GM12874 (cell line): ENCODE measurements at regions not wholly inside any gene's neighbourhood (a gene's known extent, or its start where the extent isn't known, plus 50 kb on each side); places are given as distances from the start of the nearest gene placed in this dataset.

ENCODE experiments used
- CTCF ChIP-seq: IDR thresholded peaks from 2 replicates; pipeline ENCODE4 v1.5.1; 2011; ENCODE audit warnings: low read depth, mild to moderate bottlenecking, control low read depth, low read length, moderate library complexity; ENCODE audit not compliant: insufficient read depth

GRCh38 chr5:136674178-136674577 is 308.8 kb upstream of the TRPC7 start:
- no peak for TF ChIP-seq CTCF

- no peak for TF ChIP-seq CTCF
These were observed 302.4 kb upstream of the TRPC7 start for GRCh38 chr5:136667789-136668188.

GRCh38 chr5:136666970-136667620 is 301.8 kb upstream of the TRPC7 start:
- TF ChIP-seq CTCF: no peak

GRCh38 chr5:136665331-136665730 is 300.0 kb upstream of the TRPC7 start:
- no peak for TF ChIP-seq CTCF

GRCh38 chr5:136661026-136661425 is 295.7 kb upstream of the TRPC7 start:
- no peak for TF ChIP-seq CTCF

GRCh38 chr5:136656811-136657210 is 291.5 kb upstream of the TRPC7 start:
- TF ChIP-seq CTCF: no peak

GRCh38 chr5:136655468-136655867 is 290.1 kb upstream of the TRPC7 start:
- no peak for TF ChIP-seq CTCF

GRCh38 chr5:136646915-136647314 is 281.6 kb upstream of the TRPC7 start:
- no peak for TF ChIP-seq CTCF
